GM21515 (cell line): ENCODE measurements at regions not wholly inside any gene's neighbourhood (a gene's known extent, or its start where the extent isn't known, plus 50 kb on each side); places are given as distances from the start of the nearest gene placed in this dataset.

Source experiments
- ATAC-seq: cut with Tn5 transposase; IDR thresholded peaks from one replicate; pipeline ENCODE4 v1.9.1; 2021; ENCODE audit not compliant: unreplicated experiment

DNA sequence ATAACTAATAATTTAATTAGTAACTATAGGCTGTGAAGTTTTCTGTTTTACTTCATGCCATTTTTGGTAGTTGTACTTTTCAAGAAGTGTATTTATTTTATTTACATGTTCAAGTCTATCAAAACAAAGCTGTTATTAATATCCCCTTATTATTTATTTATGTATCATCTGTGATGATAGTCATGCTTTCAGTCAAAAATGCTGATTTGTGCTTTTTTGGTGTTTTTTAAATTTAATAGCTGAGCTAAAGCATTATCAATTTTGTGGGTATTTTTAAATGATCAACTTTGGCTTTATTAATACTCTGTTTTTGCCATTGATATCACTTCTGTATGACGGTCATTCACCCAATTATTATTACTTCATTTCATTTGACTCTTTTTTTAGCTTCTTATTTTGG is 1229.2 kb upstream of the CADM2 start:
- ATAC-seq = no peak

DNA sequence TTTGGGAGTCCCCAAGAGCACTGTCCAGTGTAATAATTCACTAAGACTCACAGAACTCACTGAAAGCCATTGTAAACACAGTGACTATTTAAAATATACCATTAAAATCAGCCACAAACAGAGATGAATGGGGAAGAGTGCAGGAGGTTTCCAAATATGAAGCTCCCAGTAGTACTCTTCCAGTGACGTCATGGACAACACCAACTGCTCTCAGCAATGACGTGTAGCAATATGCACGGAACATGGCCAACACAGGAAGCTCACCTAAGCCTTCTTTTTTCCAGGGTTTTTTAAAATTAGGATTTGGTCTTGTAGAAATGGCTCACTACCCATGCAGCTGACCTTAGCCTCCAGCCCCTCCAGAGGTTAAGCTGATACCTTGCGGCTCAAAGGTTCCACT is 1224.1 kb upstream of the CADM2 start:
- no peak for ATAC-seq

- ATAC-seq = no peak
Measured at GRCh38 chr3:83738202-83738601, 1220.6 kb upstream of the CADM2 start.

DNA sequence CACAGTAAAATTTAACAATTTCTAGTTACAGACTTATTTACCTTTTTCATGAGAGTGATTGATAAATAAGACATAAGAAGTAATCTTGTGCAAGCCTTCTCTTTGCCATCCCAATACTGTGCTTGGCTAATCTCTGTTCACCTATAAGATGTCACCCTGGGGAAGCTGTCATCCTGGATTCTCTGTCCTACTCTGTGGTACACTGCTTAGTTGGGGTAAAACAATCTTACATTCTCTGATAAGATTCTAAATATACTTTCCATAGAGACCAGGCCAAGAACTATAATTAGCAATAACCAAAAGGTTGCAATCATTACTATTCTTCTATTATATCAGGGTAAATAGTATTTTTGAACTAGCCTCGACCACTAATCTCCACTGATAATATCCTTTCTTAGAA is 1218.3 kb upstream of the CADM2 start:
- no peak for ATAC-seq

DNA sequence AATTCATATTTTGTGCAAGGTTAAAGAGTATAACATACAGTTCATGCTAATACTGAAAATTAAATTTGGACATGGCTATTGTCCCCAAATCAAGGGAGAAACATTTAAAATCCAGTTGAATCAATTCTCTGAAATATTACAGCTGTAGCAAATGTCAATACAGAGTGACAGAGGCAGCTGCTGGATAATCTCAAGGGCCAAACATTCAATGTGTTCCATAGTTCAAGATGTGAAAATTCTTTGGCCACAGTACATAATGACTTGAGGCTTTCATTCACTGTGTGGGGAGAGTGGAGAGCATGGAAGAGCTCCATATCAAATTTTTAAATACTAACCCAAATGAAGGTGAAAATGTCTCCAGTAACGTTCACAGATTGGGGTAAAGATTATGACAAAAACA is 1192.8 kb upstream of the CADM2 start:
- ATAC-seq = no peak

GRCh38 chr3:83769791-83770663 is 1188.8 kb upstream of the CADM2 start:
- no peak for ATAC-seq

DNA sequence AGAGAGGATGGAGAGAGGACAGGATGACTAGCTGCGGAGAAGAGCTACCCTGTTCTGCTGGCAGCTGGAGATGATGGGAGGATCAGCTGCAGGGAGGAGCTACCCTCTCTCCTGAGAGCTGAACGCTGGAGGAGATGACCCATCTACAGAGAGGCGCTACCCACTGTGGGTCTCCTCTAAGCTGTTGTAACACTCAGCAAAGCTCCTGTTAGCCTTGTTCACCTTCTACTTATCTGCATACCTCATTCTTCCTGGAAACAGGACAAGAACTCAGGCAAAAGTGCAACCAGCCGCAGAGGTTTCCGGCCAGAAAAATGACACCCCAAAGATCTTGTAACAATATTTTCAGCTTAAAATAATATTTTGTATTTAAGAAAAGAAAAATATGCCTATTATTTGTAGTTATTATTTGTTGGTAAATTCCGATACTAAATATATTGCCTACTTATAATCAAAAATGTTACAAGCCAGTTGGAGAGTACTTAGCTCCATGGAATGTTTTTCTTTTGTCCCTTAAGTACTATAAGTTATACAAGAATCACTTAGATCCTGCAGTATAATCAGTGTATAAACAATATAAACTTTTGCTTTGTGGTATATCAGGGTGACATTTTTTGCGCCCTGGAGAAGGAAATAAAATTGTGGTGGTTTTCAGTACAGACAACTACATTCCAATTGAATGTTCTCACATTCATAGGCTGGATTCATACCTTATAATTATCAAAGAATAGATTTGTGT is 1188.0 kb upstream of the CADM2 start:
- ATAC-seq = no peak

GRCh38 chr3:83802801-83803200 is 1156.0 kb upstream of the CADM2 start:
- ATAC-seq = no peak

DNA sequence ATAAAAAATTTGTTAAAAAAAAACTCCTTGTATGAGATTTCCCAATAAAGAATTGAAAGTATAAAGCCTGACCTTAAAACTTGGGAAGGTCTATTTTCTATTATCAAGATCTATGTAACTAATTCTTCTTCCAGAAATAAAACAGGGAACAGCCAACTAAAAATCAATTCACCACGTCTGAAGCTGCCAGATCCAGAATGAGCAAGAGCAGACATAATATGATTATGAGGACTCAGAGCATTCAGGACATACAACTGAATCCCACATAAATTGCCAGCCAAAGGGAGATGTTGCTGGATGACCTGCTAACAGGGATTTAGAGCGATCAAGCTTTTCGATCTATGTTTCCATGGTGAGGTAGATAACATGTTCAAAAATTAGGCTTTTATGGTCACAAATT is 1151.3 kb upstream of the CADM2 start:
- no peak for ATAC-seq

DNA sequence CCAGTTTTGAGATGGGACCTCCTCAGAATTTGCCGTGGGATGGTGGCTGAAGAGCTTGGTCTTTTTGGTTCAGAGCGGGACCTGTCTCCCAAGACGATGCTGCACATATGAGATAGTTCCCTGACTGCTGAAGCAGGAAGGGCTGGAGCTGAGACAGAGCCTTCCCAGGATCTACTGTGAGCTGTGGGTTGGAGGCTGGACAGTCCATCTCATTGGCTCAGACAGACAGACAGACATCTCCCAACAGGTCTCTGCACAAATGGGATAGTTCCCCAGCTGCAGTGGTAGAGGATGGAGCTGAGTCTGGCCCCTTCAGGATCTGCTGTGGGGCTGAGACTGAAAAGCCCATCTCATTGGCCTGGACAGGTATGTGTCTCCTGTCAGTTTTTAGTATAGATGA is 1145.6 kb upstream of the CADM2 start:
- no peak for ATAC-seq

- ATAC-seq = no peak
Measured at GRCh38 chr3:83816653-83817052, 1142.1 kb upstream of the CADM2 start.

DNA sequence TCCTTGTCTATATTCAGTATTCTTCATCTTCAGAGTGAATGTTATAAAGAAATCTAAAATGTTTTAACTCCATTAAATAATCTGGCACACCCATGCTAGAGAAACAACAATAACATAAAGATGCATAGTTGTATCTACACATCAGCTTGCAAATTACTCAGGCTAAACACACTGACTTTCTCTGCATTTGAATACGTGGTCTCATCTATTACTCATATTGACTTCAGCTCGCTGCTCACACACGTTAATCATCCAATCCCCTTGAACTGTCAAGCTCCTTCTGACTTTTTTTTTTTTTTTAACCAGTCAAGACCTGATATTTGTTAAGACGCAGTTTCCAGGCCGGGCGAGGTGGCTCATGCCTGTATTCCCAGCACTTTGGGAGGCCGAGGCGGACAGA is 1137.3 kb upstream of the CADM2 start:
- ATAC-seq = no peak

- ATAC-seq = no peak
Measured at GRCh38 chr3:83823095-83823494, 1135.7 kb upstream of the CADM2 start.

DNA sequence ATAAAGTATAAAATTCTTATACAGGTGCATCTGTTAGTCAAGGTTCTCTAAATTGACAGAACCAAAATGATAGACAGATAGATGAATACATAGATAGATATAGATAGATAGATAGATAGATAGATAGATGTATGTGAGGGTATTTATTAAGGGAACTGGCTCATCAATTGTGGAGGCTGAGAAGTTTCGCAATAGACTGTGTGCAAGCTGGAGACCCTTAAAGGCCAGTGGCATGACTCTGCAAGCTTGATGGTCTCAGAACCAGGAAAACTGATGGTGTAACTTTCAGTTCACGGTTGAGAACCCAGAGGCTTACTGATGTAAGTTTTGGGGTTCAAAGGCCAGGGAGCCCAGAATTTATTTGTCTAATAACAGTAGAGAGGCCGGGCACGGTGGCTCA is 1123.7 kb upstream of the CADM2 start:
- no peak for ATAC-seq

DNA sequence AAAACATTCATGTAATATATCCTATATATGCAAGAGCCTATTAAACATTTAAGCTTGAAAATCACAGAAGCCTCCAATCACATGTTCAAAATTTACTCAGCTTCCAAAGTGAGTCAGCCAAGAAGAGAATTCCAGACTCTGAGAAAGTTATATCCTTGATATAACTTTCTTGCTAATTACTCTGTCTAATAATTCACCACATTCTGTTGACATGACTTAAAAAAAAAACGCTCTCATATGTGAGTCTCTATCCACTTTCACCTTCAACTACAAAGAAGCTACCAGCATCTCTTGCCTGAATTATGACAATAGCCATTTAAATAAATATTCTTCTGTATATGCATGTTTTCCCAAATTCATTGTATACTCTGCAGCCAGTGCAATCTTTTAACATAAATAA is 1116.3 kb upstream of the CADM2 start:
- ATAC-seq = no peak

- ATAC-seq = no peak
Measured at GRCh38 chr3:83843716-83844115, 1115.1 kb upstream of the CADM2 start.

- no peak for ATAC-seq
Measured at GRCh38 chr3:83849106-83849730, 1109.6 kb upstream of the CADM2 start.

DNA sequence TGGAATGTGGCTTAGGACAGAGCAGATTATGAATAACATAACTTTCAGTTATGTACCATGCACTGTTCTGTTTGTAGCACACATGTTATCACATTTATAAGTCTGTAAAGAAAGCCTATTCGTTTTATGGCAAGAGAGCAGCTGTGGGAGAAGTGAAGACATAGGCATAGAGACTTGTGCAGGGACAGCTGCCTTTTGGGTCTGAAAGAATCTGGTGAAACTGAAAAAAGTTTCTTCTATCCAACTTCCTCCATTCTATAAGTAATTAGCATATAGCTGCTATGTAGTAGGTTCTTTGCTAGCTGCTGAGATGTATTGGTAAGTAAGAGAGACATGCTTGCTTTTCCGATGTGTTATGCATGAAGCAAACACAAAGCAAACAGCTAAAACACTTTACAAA is 1095.4 kb upstream of the CADM2 start:
- ATAC-seq = no peak

DNA sequence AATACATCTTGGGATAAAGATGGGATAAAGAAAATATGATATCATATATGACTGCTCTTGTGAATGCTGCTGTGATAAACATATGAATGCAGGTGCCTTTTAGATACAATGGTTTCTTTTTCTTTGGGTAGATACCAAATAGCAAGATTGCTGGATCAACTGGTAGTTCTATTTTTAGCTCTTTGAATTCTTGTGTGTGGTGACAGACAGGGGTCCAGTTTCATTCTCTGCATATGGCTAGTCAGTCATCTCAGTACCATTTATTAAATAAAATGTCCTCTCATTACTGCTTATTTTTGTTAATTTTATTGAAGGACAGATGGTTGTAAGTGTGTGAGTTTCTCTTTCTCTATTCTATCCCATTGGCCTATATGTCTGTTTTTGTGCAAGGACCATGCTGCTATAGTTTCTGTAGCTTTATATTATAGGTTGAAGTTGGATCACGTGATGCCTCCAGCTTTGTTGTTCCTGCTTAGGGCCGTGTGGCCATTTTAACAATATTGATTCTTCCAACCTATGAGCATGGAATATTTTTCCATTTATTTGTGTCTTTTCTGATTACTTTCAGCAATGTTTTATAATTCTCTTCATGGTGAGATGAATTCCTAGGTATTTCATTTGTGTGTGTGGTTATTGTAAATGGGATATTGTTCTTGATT is 1089.8 kb upstream of the CADM2 start:
- no peak for ATAC-seq

DNA sequence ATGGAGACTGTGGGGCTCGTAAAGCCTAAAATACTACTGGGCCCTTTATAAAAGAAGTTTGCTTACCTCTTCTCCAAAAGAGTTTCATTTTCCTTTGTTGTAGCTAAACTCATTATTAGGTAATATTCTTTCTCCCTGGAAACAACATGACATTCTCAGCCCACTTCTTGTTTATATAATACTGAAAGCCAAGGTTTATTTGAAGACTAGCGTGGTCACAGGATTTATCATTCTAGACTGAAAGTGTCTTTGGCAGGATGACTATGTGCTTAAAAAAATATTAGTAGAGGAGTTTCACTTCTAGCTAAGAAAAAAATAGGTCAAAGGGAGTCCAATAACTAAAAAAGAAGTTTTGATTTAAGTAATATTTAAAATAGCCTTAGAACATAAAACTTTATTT is 1085.2 kb upstream of the CADM2 start:
- ATAC-seq = no peak

DNA sequence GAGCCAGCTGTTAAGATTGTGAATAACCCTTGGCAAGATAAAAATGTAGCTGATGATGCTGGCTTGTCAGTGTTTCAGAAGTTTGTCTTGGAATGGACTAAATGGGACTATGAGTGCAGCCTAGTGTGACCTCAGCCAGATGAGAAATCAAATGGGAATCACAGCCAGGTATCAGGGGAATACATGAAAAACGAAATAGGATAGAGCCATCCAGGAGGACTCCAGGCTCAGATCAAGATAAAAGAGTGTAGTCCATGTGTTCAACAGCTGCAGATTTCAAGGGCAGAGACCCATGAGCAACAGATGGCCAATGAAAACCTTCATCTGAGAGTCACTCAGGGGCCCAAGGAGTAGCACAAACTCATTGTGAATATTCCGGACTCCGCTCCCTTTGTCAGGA is 1080.9 kb upstream of the CADM2 start:
- no peak for ATAC-seq

GRCh38 chr3:83882701-83883100 is 1076.1 kb upstream of the CADM2 start:
- no peak for ATAC-seq
